ENCODE measurements at regions not wholly inside any gene's neighbourhood (a gene's known extent, or its start where the extent isn't known, plus 50 kb on each side); places are given as distances from the start of the nearest gene placed in this dataset.

DNA sequence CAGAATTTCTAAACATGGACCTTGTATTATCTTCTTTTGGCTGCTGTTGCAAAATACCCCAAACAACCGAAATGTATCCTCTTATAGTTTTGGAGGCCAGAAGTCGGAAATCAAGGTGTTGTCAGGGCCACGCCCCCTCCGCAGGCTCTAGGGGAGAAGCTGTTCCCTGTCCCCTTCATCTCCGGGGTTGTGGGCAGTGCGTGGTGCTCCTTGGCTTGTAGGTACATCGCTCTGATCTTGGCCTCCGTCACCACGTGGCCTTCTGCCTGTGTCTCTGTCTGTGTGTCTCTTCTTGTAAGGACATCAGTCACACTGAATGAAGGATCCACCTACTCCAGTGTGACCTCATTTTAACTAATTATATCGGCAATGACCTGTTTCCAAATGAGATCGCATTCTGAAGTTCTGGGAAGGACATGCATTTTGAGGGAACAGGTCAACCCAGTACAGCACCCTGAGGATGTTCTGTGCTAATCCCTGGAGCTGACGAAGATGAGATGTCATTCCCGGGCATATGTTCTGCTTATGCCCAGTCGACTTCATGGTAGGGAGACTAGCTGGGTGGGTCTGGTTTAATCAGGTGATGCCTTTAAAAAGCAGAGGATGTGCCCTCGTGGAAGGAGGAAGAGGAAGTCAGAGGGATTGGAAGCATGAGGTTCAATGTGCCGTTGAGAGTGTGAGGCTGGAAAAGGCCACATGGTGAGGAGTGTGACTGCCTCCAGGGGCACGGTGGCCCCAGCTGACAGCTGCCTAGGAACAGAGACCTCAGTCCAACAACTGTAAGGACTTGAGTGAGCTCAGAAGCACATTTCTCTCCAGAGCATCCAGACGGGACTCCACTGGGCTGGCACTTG lies 531.1 kb downstream of the TBC1D22A start:
- TF ChIP-seq, protein P1, sequence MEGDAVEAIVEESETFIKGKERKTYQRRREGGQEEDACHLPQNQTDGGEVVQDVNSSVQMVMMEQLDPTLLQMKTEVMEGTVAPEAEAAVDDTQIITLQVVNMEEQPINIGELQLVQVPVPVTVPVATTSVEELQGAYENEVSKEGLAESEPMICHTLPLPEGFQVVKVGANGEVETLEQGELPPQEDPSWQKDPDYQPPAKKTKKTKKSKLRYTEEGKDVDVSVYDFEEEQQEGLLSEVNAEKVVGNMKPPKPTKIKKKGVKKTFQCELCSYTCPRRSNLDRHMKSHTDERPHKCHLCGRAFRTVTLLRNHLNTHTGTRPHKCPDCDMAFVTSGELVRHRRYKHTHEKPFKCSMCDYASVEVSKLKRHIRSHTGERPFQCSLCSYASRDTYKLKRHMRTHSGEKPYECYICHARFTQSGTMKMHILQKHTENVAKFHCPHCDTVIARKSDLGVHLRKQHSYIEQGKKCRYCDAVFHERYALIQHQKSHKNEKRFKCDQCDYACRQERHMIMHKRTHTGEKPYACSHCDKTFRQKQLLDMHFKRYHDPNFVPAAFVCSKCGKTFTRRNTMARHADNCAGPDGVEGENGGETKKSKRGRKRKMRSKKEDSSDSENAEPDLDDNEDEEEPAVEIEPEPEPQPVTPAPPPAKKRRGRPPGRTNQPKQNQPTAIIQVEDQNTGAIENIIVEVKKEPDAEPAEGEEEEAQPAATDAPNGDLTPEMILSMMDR (IDR thresholded peaks at IDR 0.05): no peak
- TF ChIP-seq POLR2AphosphoS5 (IDR thresholded peaks at IDR 0.05; ENCODE audit: low read depth, low read length): no peak
- TF ChIP-seq, protein P2, sequence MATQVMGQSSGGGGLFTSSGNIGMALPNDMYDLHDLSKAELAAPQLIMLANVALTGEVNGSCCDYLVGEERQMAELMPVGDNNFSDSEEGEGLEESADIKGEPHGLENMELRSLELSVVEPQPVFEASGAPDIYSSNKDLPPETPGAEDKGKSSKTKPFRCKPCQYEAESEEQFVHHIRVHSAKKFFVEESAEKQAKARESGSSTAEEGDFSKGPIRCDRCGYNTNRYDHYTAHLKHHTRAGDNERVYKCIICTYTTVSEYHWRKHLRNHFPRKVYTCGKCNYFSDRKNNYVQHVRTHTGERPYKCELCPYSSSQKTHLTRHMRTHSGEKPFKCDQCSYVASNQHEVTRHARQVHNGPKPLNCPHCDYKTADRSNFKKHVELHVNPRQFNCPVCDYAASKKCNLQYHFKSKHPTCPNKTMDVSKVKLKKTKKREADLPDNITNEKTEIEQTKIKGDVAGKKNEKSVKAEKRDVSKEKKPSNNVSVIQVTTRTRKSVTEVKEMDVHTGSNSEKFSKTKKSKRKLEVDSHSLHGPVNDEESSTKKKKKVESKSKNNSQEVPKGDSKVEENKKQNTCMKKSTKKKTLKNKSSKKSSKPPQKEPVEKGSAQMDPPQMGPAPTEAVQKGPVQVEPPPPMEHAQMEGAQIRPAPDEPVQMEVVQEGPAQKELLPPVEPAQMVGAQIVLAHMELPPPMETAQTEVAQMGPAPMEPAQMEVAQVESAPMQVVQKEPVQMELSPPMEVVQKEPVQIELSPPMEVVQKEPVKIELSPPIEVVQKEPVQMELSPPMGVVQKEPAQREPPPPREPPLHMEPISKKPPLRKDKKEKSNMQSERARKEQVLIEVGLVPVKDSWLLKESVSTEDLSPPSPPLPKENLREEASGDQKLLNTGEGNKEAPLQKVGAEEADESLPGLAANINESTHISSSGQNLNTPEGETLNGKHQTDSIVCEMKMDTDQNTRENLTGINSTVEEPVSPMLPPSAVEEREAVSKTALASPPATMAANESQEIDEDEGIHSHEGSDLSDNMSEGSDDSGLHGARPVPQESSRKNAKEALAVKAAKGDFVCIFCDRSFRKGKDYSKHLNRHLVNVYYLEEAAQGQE (IDR thresholded peaks at IDR 0.05; ENCODE audit: insufficient read depth in 1 of 2, low read depth in 2 of 2, low read length in 1 of 2): no peak

All from Panc1 (cell line).